ENCODE measurements at regions not wholly inside any gene's neighbourhood (a gene's known extent, or its start where the extent isn't known, plus 50 kb on each side); places are given as distances from the start of the nearest gene placed in this dataset.

- TF ChIP-seq CTCF (IDR thresholded peaks at IDR 0.05 in 2 of 3, conservative IDR thresholded peaks at IDR 0.05 in 1 of 3; ENCODE audit: control insufficient read depth in 2 of 3, extremely low read depth in 1 of 3, insufficient read depth in 1 of 3, low read depth in 3 of 3, low read length in 3 of 3) (no peak), RB1 (IDR thresholded peaks at IDR 0.05; ENCODE audit: borderline replicate concordance) (no peak), ZBTB33 (IDR thresholded peaks at IDR 0.05) (no peak), SRF (IDR thresholded peaks at IDR 0.05; ENCODE audit: low read depth in 2 of 2, low read length in 2 of 2) (no peak), PML (IDR thresholded peaks at IDR 0.05; ENCODE audit: low read length) (no peak), YY1 (IDR thresholded peaks at IDR 0.05; ENCODE audit: low read depth, low read length) (no peak), JUND (IDR thresholded peaks at IDR 0.05; ENCODE audit: low read depth, low read length) (no peak), POLR2AphosphoS5 (IDR thresholded peaks at IDR 0.05; ENCODE audit: low read length) (no peak), CHD2 (IDR thresholded peaks at IDR 0.05; ENCODE audit: borderline replicate concordance, low read depth, low read length) (no peak), RFX5 (IDR thresholded peaks at IDR 0.05; ENCODE audit: low read depth, low read length) (no peak), POLR2A (IDR thresholded peaks at IDR 0.05; ENCODE audit: low read depth, low read length) (no peak), NR2C2 (IDR thresholded peaks at IDR 0.05; ENCODE audit: borderline replicate concordance, control insufficient read depth, insufficient read length, low read depth) (no peak)
These were observed 217.0 kb downstream of the C1D start for GRCh38 chr2:67845621-67846369.

All from GM12878 (cell line).